HCEC 1CT (cell line): ENCODE measurements at regions not wholly inside any gene's neighbourhood (a gene's known extent, or its start where the extent isn't known, plus 50 kb on each side); places are given as distances from the start of the nearest gene placed in this dataset.
"Not testable (repeated sequence)": the region's sequence is repeated elsewhere in the genome, so short reads cannot be mapped to it uniquely, and the experiment has no call there.

Experiments used
- DNase-seq: peaks from one replicate; pipeline ENCODE4 v3.0.0-alpha.2; 2017

- DNase-seq = not testable (repeated sequence)
These were observed 172.7 kb downstream of the NPIPB11 start for GRCh38 chr16:29233705-29234404.

GRCh38 chr16:29232811-29233704 lies 173.5 kb downstream of the NPIPB11 start:
- DNase-seq = no peak

DNA sequence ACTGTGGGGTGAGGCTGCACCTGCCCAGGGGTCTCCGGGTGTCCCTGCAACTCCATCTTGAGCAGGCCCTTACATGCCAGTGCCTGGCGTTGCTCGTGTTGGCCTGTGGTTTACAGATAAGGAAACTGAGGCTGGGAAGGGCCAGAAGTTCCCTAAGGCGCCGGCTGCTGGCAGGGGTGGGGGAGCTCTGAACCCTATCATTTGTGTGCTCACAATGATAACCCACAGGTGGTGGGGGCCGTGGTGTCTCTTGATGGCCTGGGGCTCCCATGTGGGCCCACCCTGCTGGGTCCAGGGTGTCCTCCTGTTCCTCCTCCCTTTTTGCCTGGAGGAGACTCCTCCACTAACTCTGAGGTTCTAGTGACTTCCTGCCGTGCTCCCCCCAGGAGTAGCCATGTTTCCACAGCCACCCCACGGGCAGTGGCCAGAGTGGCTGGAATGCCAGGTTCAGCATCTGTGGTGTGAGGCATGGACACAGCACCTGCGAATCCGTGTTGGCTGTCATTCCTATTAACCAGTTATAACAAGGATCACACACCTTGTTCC lies 174.3 kb downstream of the NPIPB11 start:
- DNase-seq = not testable (repeated sequence)

DNA sequence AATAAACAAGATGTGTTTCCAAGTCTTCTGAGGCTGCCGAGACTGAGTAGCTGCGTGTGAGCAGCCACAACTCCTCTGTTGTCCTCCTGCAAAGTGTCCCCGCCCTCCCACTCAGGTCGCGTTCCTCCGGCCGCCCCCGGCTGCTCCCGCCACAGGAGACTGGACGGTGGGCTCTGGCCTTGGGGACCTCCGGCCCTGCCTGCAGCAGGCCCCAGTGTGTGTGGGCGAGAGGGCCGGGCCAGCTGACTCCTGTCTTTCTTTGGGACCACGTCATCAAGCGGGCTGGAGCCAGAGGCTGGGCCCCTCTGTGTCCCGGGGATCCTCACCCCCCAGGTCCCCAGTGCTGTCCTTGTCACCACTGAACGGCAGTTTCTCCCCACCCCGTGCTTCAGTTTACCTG lies 175.3 kb downstream of the NPIPB11 start:
- no peak for DNase-seq

DNA sequence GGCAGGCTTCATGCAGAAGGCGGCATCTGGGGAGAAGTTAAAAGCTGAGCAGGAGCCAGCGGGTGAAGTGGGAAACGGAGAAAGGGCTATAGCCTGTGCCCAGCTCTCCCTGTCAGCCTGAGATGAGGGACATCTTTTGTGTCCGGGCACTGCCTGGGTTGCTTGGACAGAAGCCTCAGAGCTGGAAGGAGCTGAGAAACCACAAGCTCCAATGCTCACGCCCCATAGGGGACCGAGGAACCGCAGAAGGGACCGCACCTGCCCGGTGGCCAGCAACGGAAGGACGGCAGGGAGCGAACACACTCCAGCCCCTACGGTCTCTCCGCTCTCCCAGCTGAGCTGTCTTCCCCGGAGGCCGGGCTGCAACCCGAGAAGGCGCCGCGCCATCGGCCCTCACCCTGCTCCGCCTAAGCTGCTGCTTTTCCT lies 175.8 kb downstream of the NPIPB11 start:
- no peak for DNase-seq

DNA sequence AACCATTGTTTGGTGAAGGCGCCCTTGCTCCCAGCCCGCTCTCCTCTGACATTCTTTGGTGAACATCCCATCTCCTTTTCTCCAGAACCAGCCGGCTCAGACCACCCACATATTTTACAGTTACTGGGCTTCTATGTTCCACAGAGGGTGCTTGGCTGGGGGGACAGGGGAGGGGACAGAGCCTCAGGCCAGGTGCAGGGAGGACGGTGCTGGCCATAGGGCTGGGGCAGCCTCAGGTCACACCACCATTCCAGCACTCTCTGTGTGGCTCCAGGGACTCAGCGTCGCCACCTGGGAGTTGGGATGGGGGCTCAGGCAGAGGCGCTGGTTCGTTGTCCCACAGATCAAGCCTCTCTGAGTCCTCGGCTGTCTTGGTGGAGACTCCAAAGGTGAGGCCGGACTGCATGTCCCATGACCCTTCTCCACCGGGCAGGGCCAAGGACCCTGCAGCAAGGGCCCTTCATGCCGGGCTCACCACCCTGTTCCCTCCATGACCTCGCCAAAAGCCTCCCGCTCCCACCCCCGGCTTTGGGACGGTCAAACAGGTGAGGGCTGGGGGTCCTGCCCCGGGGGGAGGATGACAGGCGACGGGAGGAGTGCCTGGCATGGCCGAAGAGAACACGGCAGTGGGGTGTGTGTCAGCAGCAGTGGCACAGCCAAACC lies 176.4 kb downstream of the NPIPB11 start:
- not testable (repeated sequence) for DNase-seq

GRCh38 chr16:29229616-29230005 lies 176.9 kb downstream of the NPIPB11 start:
- not testable (repeated sequence) for DNase-seq

DNA sequence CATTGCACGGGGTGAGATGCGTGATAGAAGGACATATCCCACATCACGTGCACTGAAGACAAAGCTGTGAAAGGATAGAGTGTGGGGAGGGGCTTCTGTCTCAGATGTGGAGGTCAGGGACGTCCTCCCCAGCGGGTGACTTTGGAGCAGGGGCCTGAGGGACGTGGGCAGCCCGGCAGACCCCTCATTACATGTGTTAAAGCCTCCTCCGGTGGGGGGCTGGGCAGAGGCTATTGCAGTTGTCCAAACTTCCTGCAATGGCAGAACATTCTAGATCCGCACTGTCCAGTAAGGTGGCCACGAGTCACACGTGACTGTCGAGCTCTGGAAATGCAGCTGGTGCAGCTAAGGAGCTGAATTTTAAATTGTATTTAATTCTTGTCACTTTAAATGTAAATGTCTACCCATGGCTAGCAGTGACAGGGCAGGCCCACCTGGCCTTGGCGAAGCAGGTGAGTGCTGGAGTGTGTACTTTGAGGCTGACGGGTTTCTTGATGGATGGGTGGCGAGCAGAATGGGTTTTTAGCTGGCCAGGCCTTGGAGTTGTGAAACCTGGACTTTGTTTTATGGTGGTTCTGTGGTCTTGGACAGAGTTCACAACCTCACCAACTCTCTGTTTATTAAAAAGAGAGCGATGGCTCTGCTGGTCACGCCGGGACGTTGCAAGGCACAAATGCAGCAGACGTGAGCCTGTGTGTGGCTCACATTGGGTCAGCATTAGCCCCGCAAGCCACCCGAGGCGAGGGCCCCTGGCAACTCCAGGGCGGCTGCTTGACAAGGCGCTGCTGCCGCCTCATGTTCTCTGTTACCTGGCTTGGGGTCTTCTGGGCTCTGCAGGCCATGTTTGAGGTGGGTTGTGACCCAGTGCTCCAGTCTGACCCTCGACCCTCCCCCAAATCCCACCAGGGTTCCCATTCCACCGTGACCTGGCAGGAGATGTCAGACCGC lies 177.6 kb downstream of the NPIPB11 start:
- DNase-seq = not testable (repeated sequence)

- DNase-seq = peak; percentile 8
These were observed 178.5 kb downstream of the NPIPB11 start for GRCh38 chr16:29227751-29228663.

- no peak for DNase-seq
These were observed 179.7 kb downstream of the NPIPB11 start for GRCh38 chr16:29226782-29227181.

- DNase-seq = not testable (repeated sequence)
These were observed 181.8 kb downstream of the NPIPB11 start for GRCh38 chr16:29224675-29225074.

DNA sequence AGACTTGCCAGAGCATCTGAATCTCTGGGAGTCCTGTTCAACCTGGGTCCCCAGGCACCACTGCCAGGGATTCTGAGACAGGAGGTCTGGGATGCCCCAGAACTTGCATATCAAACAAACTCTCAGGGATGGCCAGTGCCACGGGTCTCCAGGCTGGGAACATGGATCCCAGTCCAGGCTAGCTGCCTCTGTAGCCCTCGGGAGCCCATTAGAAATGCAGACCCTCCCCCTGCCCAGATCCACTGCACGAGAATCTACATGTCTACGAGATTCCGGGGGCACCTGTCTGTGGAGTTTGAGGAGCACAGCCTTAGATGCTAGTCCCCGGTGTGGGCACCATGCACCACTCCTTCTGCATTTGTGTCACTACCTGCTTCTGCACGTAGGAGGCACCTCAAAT lies 183.9 kb downstream of the NPIPB11 start:
- DNase-seq = not testable (repeated sequence)

DNA sequence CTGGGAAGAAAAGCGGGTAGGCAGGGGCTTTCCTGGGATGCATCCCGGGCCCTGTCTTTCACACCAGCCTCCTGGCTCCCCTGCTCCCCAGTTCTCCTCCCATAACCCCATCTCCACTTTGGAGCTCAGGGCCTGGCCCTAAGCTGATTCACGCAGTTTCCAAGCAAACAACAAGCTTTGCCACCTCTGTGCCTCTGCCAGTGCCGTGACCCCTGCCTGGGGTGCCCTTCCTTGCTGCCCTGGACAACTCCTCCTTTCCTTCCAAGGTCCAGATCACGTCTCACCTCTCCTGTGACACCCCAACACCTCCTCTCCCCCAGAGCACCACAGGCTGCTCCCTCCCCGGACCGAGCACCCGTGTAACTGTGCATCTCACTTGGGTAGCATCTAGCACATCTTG lies 184.5 kb downstream of the NPIPB11 start:
- not testable (repeated sequence) for DNase-seq

DNA sequence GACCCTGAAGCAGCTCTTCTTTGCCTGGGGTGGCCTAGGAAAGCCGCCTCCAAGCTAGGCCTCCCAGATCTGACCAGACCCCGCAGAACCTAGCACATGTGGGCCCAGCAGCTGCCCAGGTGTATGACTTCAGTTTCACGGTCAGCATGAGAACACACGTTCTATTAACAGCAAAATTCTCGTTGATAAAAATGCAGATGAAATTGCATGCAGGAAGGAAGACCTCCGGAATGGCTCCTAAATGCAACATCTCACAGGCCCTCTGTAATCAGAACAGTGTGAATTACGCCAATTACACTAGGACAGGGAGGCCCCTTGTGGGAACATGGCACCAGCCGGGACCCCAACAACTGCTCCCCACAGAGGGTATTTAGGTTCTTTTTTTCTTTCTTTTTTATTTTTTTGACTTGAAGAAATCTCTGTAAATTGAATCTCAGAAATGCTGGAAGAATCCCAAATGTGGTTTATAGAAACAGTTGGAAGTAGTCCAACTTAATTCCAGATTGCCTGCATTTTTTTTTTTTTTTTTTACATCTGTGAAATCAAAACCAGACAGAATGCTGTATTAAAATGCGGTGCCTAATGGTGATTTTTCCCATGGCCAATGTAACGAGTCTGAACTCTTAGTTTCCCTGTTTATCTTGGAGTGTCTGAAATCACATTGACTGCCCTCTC lies 185.1 kb downstream of the NPIPB11 start:
- DNase-seq = peak; percentile 67

GRCh38 chr16:29220647-29221191 lies 185.8 kb downstream of the NPIPB11 start:
- DNase-seq = peak; percentile 72

DNA sequence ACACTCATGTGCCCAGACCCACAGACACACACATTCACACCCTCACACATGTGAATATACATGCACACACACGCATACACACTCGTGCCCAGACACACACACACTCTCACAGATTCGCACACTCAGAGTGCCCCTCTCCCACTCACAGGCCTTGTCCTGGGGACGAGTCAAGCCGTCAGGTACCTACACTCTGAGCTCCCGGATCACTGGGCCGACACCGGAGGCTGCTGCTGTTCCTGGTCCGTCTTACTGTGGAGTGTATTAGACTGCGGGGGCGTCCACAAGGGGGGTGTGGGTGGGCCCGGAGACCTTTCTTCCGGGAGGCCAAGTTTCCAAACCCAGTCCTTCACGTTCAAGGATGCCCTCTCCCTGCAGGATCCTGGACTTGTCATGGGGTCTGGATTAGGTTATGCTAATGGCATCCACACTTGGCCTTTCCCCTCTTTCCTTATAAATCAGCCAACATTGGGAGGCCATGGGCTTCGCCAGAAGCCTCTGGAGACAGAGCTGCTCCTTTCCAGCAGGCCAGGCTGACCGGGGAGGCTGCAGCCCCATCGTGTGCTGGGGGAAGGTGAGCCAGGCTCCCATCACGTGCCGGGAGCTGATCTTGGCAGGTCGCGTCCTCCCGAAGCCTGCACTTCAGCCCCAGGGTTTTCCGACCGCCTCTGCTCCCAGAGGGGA lies 186.4 kb downstream of the NPIPB11 start:
- DNase-seq = not testable (repeated sequence)

DNA sequence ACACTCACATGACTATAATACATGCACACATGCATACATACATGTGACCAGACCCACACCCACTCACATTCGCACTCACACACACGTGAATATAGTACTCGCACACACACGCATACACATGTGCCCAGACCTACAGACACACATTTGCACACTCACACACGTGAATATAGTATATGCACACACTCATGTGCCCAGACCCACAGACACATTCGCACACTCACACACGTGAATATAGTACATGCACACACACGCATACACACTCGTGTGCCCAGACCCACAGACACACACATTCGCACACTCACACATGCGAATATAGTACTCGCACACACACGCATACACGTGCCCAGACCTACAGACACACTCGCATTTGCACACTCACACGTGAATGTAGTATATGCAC lies 186.9 kb downstream of the NPIPB11 start:
- DNase-seq = not testable (repeated sequence)

DNA sequence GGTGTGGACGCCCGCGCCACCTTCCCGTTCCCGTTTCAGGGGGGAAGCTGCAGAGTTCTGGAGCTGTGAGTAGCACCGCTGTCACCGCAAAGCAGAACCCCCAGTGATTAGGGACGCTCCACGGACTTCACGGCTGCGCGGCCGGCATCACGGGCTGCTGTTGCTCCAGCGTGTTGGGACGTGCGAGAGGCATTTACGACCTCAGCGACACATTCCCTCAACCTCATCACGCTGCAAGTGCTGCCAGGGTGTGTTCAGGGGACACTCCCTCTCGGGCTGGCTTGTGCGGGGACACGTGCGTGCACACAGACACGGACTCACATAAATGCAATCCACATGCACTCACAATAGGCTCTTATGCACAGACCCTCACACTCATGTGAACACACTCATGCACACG lies 187.9 kb downstream of the NPIPB11 start:
- DNase-seq = not testable (repeated sequence)

- not testable (repeated sequence) for DNase-seq
These were observed 188.3 kb downstream of the NPIPB11 start for GRCh38 chr16:29218171-29218570.
